SU-DHL-6 (cell line): ENCODE measurements at regions not wholly inside any gene's neighbourhood (a gene's known extent, or its start where the extent isn't known, plus 50 kb on each side); places are given as distances from the start of the nearest gene placed in this dataset.
"Not testable (repeated sequence)": the region's sequence is repeated elsewhere in the genome, so short reads cannot be mapped to it uniquely, and the experiment has no call there.

Experiments used
- CTCF ChIP-seq: fragments of 200-600 bp; sonication (generic); IDR thresholded peaks from one replicate; pipeline ENCODE4 v1.5.1; 2017; ENCODE audit warnings: antibody characterized with exemption, mild to moderate bottlenecking, low read length, moderate library complexity; ENCODE audit not compliant: insufficient read depth, poor library complexity, severe bottlenecking
- EZH2phosphoT487 ChIP-seq: fragments of 200-600 bp; sonication (generic), shearing (Covaris generic); conservative IDR thresholded peaks from 2 replicates; pipeline ENCODE4 v1.6.1; 2018; ENCODE audit warnings: mild to moderate bottlenecking, antibody characterized with exemption, low read length, moderate library complexity, mixed read lengths

GRCh38 chr7:73143993-73144392 lies 58.2 kb upstream of the SPDYE9 start:
- not testable (repeated sequence) for TF ChIP-seq CTCF, EZH2phosphoT487
